C4-2B (cell line): ENCODE measurements at regions not wholly inside any gene's neighbourhood (a gene's known extent, or its start where the extent isn't known, plus 50 kb on each side); places are given as distances from the start of the nearest gene placed in this dataset.
"Not testable (repeated sequence)": the region's sequence is repeated elsewhere in the genome, so short reads cannot be mapped to it uniquely, and the experiment has no call there.

Source experiments
- H3K27ac ChIP-seq: fragments of 450-650 bp; 2 replicates; pipeline ENCODE4 v1.5.1; 2017
- CTCF ChIP-seq: fragments of 450-650 bp; conservative IDR thresholded peaks from 2 replicates; pipeline ENCODE4 v1.5.1; 2017; ENCODE audit warnings: mild to moderate bottlenecking
- ZFX ChIP-seq: fragments of 450-650 bp; IDR thresholded peaks from 2 replicates; pipeline ENCODE4 v1.6.1; 2017

- H3K27ac ChIP-seq: no peak overlapping the region
- TF ChIP-seq CTCF (peak; percentile 11), ZFX (no peak)
Measured at GRCh38 chr6:105519954-105520353, 117.1 kb upstream of the PREP start.

GRCh38 chr6:105518993-105519392 is 116.1 kb upstream of the PREP start:
- not testable (repeated sequence) for H3K27ac ChIP-seq

GRCh38 chr6:105515054-105515453 is 112.2 kb upstream of the PREP start:
- TF ChIP-seq ZFX: no peak
- no peak for TF ChIP-seq CTCF
- H3K27ac ChIP-seq: no peak overlapping the region

GRCh38 chr6:105514306-105514705 is 111.4 kb upstream of the PREP start:
- no peak for TF ChIP-seq CTCF
- TF ChIP-seq ZFX: no peak
- no peak overlapping the region for H3K27ac ChIP-seq

GRCh38 chr6:105511639-105512038 is 108.8 kb upstream of the PREP start:
- H3K27ac ChIP-seq: no peak overlapping the region
- TF ChIP-seq ZFX (no peak), CTCF (no peak)

GRCh38 chr6:105510746-105511145 is 107.9 kb upstream of the PREP start:
- TF ChIP-seq CTCF (no peak), ZFX (no peak)
- H3K27ac ChIP-seq: no peak overlapping the region

- no peak for TF ChIP-seq CTCF
- no peak overlapping the region for H3K27ac ChIP-seq
Measured at GRCh38 chr6:105509506-105510331, 106.8 kb upstream of the PREP start.

- H3K27ac ChIP-seq: no peak overlapping the region
- TF ChIP-seq ZFX (no peak), CTCF (no peak)
Measured at GRCh38 chr6:105507811-105508210, 104.9 kb upstream of the PREP start.
